ENCODE measurements at regions not wholly inside any gene's neighbourhood (a gene's known extent, or its start where the extent isn't known, plus 50 kb on each side); places are given as distances from the start of the nearest gene placed in this dataset.

DNA sequence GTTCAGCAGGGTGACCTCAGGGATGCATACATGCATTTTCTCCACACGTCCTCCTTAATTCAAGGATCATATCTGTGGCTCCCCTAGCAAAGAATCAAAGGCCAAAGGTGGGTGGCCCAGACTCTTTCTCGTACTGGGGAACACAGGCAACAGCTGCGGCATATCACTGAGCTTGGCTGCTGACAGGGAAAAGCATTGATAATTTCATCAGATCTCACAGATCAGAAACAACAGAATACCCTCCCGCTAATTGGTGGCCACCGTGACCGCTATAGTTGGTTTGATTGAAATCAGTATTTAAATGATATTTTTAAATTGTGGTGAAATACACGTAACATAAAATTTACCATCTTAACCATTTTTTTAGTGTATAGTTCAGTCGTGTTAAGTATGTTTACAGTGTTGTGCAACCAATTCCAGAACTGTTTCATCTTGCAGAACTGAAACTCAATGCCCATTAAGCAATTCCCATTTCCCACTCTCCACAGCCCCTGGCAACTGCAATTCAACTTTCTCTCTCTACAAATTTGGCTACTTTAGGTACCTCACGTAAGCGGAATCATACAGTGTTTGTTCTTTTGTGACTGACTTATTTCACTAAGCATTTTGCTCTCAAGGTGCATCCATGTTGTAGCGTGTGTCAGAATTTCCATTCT lies 74.7 kb upstream of the TMEM170B start:
- TF ChIP-seq, protein P1, sequence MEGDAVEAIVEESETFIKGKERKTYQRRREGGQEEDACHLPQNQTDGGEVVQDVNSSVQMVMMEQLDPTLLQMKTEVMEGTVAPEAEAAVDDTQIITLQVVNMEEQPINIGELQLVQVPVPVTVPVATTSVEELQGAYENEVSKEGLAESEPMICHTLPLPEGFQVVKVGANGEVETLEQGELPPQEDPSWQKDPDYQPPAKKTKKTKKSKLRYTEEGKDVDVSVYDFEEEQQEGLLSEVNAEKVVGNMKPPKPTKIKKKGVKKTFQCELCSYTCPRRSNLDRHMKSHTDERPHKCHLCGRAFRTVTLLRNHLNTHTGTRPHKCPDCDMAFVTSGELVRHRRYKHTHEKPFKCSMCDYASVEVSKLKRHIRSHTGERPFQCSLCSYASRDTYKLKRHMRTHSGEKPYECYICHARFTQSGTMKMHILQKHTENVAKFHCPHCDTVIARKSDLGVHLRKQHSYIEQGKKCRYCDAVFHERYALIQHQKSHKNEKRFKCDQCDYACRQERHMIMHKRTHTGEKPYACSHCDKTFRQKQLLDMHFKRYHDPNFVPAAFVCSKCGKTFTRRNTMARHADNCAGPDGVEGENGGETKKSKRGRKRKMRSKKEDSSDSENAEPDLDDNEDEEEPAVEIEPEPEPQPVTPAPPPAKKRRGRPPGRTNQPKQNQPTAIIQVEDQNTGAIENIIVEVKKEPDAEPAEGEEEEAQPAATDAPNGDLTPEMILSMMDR (IDR thresholded peaks at IDR 0.05) = no peak
- TF ChIP-seq POLR2A (IDR thresholded peaks at IDR 0.05) = no peak

Measured in upper lobe of left lung (tissue), 4 donors.